Uterus (tissue), 3 donors: ENCODE measurements at regions not wholly inside any gene's neighbourhood (a gene's known extent, or its start where the extent isn't known, plus 50 kb on each side); places are given as distances from the start of the nearest gene placed in this dataset.

Experiments
- DNase-seq, 2 donors: peaks; one replicate each; pipeline ENCODE4 v3.0.0-alpha.2; 2019 to 2020
- H3K27ac ChIP-seq, 2 donors: fragments of 200-600 bp; sonication (generic); 1 replicate in 1 of 2; 2 replicates in 1 of 2; pipeline ENCODE4 v1.5.1; 2016 to 2018
- H3K27me3 ChIP-seq, 2 donors: fragments of 200-600 bp; sonication (generic); one replicate each; pipeline ENCODE4 v1.5.1; 2018 to 2019; ENCODE audit warnings: control low read depth in 1 of 2
- H3K36me3 ChIP-seq, 2 donors: fragments of 200-600 bp; sonication (generic); one replicate each; pipeline ENCODE4 v1.5.1; 2019; ENCODE audit warnings: control low read depth in 1 of 2
- H3K4me1 ChIP-seq, 2 donors: fragments of 200-600 bp; sonication (generic); one replicate each; pipeline ENCODE4 v1.5.1; 2018 to 2019; ENCODE audit warnings: control low read depth in 1 of 2
- H3K4me3 ChIP-seq, 2 donors: fragments of 200-600 bp; sonication (generic); 1 replicate in 1 of 2; 2 replicates in 1 of 2; pipeline ENCODE4 v1.5.1; 2018 to 2019; ENCODE audit warnings: mild to moderate bottlenecking in 1 of 2
- H3K9me3 ChIP-seq, 2 donors: fragments of 200-600 bp; sonication (generic); one replicate each; pipeline ENCODE4 v1.5.1; 2019; ENCODE audit warnings: control low read depth in 1 of 2
- POLR2A ChIP-seq, 2 donors: fragments of 450-650 bp; IDR thresholded peaks; one replicate each; pipeline ENCODE4 v1.6.1; 2016; ENCODE audit warnings: antibody characterized with exemption in 2 of 2, mild to moderate bottlenecking in 1 of 2, moderate library complexity in 1 of 2
- intact Hi-C: fragments of 100-400 bp; cut with DNase I; formaldehyde crosslinking; loops from one replicate; pipeline ENCODE4 v1.15.1; 2023; ENCODE audit warnings: low total_unique reads
- TF ChIP-seq, protein P1 (sequence below), 4 experiments: fragments of 200-600 bp in 2 of 4; fragments of 450-650 bp in 2 of 4; sonication (generic) in 2 of 4; IDR thresholded peaks; one replicate each; pipeline ENCODE4 v1.5.1; 2016 to 2019; ENCODE audit warnings: antibody characterized with exemption in 4 of 4, mild to moderate bottlenecking in 2 of 4, moderate library complexity in 1 of 4
- donor health status: DM: yes; HTN: yes; CAD: no.

DNA sequence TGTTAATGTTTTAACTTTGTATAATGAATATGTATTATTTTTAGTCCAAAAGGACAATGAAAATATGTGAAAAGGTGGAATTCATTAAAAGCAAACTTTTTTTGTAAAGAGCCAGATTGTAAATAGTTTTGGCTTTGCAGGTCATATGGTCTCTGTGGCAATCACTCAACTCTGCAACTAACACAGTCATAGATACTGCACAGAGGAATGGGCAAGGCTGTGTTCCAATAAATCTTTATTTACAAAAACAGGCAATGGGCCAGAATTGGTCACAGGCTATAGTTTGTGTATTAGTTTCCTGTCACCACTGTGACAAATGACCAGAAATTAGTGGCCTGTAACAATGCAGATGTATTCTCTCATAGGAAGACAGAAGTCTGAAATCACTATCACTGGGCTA is 125.4 kb upstream of the PTCH1 start:
- Histone ChIP-seq H3K4me1 (no peaks in the 10 kb centered on the region), H3K4me3 (no peak overlapping the region), H3K27me3 (no peaks in the 10 kb centered on the region), H3K36me3 (no peaks in the 10 kb centered on the region), H3K27ac (no peak overlapping the region), H3K9me3 (no peaks in the 10 kb centered on the region)
- TF ChIP-seq, protein P1, sequence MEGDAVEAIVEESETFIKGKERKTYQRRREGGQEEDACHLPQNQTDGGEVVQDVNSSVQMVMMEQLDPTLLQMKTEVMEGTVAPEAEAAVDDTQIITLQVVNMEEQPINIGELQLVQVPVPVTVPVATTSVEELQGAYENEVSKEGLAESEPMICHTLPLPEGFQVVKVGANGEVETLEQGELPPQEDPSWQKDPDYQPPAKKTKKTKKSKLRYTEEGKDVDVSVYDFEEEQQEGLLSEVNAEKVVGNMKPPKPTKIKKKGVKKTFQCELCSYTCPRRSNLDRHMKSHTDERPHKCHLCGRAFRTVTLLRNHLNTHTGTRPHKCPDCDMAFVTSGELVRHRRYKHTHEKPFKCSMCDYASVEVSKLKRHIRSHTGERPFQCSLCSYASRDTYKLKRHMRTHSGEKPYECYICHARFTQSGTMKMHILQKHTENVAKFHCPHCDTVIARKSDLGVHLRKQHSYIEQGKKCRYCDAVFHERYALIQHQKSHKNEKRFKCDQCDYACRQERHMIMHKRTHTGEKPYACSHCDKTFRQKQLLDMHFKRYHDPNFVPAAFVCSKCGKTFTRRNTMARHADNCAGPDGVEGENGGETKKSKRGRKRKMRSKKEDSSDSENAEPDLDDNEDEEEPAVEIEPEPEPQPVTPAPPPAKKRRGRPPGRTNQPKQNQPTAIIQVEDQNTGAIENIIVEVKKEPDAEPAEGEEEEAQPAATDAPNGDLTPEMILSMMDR (IDR thresholded peaks at IDR 0.05), result no peak
- no peak for TF ChIP-seq POLR2A (IDR thresholded peaks at IDR 0.05)
- DNase-seq, result no peak
- intact Hi-C loops, result no loop called here

DNA sequence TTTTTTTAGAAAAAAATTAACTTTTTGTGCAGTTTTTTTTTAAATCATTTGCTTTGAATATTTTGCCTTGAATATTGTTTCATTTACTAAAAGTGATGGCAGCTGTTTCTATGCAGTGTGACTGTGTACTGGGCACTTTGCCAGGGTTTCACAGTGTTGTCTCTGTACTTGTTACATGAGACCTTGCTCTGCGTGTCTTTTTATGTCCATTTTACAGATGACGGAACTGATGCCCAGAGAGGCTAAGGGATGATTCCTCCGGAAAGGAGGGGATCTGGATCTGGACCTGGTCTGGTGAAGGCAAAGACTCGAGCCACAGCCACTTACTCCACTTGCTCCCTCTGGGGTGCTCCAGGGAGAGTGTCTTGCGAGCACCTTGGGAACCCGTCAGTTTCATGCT is 124.8 kb upstream of the PTCH1 start:
- no peaks in the 10 kb centered on the region for H3K27me3 ChIP-seq
- no peak overlapping the region for H3K4me3 ChIP-seq
- no peaks in the 10 kb centered on the region for H3K36me3 ChIP-seq
- intact Hi-C loops, result no loop called here
- H3K4me1 ChIP-seq, result no peaks in the 10 kb centered on the region
- TF ChIP-seq, protein P1 (IDR thresholded peaks at IDR 0.05), result no peak
- TF ChIP-seq POLR2A (IDR thresholded peaks at IDR 0.05), result no peak
- no peak overlapping the region for H3K27ac ChIP-seq
- no peaks in the 10 kb centered on the region for H3K9me3 ChIP-seq
- DNase-seq, result no peak

DNA sequence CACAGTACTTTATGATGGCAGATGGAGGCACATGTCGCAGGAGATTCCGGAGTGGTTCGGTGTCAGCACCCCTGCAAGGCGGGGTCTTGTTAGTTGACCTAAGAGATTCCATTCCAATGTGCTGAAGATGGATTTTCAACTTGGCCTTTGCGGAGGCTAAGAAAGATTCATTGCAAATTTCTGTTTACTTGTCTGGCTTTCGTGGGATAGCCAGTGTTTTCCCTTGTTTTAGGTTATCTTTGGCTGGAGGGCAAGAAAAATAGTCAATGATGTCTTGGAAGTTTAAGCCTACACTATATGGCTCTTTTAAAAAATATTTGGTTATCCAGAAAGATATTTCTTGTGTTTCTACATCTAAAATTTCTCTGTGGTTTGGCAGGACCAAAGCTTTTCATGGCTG is 123.6 kb upstream of the PTCH1 start:
- H3K27ac ChIP-seq, result no peak overlapping the region
- no peaks in the 10 kb centered on the region for H3K27me3 ChIP-seq
- H3K4me3 ChIP-seq, result no peak overlapping the region
- intact Hi-C loops, result no loop called here
- DNase-seq, result no peak
- H3K9me3 ChIP-seq, result no peaks in the 10 kb centered on the region
- no peaks in the 10 kb centered on the region for H3K36me3 ChIP-seq
- TF ChIP-seq, protein P1 (IDR thresholded peaks at IDR 0.05), result no peak
- TF ChIP-seq POLR2A (IDR thresholded peaks at IDR 0.05), result no peak
- no peaks in the 10 kb centered on the region for H3K4me1 ChIP-seq

DNA sequence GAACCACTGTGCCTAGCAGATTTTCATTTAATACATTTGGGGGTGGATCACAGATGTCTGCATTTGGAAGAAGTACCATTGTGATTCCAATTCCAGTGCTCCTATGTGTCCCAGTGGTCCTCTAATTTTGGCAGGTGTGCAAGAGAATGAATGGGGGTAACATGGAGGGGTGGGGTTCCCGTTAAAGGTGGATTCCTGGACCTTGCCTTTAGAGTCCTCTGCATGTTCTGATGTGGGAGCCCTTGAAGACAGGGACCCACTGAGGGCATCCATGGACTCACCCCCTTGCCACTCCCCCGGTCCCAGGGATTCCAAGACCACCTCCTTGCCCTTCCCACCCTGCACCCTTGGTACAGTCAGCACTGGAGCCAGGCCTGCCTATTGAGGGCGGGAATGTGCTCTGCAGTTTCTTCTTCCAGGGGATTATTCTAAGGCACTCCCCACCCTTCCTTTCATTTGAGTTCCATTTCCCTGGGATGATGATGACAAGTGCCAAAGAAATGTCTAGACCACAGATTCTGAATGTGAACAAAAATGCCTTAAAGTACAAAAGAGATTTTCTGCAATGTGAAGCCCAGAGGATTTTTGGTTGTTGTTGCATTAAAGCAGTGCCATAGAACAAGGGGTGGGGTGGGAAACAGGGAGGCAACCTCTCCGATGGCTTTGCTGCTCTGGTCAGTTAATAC is 119.4 kb upstream of the PTCH1 start:
- H3K36me3 ChIP-seq, result no peaks in the 10 kb centered on the region
- H3K27ac ChIP-seq, result no peak overlapping the region
- H3K9me3 ChIP-seq, result no peaks in the 10 kb centered on the region
- no peaks in the 10 kb centered on the region for H3K4me1 ChIP-seq
- no peak overlapping the region for H3K4me3 ChIP-seq
- TF ChIP-seq, protein P1 (IDR thresholded peaks at IDR 0.05), result no peak
- TF ChIP-seq POLR2A (IDR thresholded peaks at IDR 0.05), result no peak
- no peak for DNase-seq
- intact Hi-C loops, result no loop called here
- H3K27me3 ChIP-seq, result no peaks in the 10 kb centered on the region

DNA sequence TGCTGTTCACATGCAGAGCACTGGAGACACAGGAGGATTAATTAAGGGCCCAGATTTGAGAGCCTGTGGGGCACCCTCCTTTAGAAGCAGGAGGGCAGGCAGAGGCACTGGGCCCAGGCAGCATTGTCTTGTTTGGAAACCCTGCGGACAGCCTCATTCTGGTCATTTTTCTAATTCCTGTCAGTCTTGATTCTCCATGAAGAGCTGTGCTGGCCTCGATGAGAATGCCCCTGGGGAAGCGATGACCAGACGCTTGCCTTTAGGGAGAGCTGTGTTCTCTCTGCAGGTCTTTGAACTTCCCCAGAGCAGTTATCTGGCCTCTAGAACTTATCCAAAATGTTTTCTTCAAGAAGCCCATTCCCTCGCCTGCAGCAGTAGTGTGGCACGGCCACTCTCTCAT is 117.8 kb upstream of the PTCH1 start:
- DNase-seq, result no peak
- no peaks in the 10 kb centered on the region for H3K9me3 ChIP-seq
- H3K36me3 ChIP-seq, result no peaks in the 10 kb centered on the region
- no peaks in the 10 kb centered on the region for H3K4me1 ChIP-seq
- H3K4me3 ChIP-seq, result no peak overlapping the region
- intact Hi-C loops, result no loop called here
- TF ChIP-seq POLR2A (IDR thresholded peaks at IDR 0.05), result no peak
- TF ChIP-seq, protein P1 (IDR thresholded peaks at IDR 0.05), result no peak
- H3K27me3 ChIP-seq, result no peaks in the 10 kb centered on the region
- H3K27ac ChIP-seq, result no peak overlapping the region
